NCI-H1930 (cell line): ENCODE measurements at regions not wholly inside any gene's neighbourhood (a gene's known extent, or its start where the extent isn't known, plus 50 kb on each side); places are given as distances from the start of the nearest gene placed in this dataset.

Experiments used
- DNase-seq, 2 experiments: peaks; one replicate each; lab custom pipeline; 2025; lab: John Stamatoyannopoulos, UW

GRCh38 chr3:66851894-66852613 is 146.1 kb upstream of the KBTBD8 start:
- no peak for DNase-seq

GRCh38 chr3:66854601-66855151 is 143.4 kb upstream of the KBTBD8 start:
- DNase-seq: no peak

- DNase-seq: no peak
Observed at GRCh38 chr3:66856533-66856932, 141.6 kb upstream of the KBTBD8 start.

GRCh38 chr3:66858656-66859381 is 139.3 kb upstream of the KBTBD8 start:
- DNase-seq: no peak

- no peak for DNase-seq
Observed at GRCh38 chr3:66860771-66861170, 137.3 kb upstream of the KBTBD8 start.

- no peak for DNase-seq
Observed at GRCh38 chr3:66863205-66864111, 134.6 kb upstream of the KBTBD8 start.

GRCh38 chr3:66884659-66885058 is 113.4 kb upstream of the KBTBD8 start:
- DNase-seq: no peak

- no peak for DNase-seq
Observed at GRCh38 chr3:66885326-66886000, 112.6 kb upstream of the KBTBD8 start.

GRCh38 chr3:66889750-66890494 is 108.2 kb upstream of the KBTBD8 start:
- no peak for DNase-seq

GRCh38 chr3:66898155-66898554 is 100.0 kb upstream of the KBTBD8 start:
- DNase-seq: no peak

- DNase-seq: no peak
Observed at GRCh38 chr3:66904336-66904735, 93.8 kb upstream of the KBTBD8 start.

- no peak for DNase-seq
Observed at GRCh38 chr3:66904831-66905493, 93.1 kb upstream of the KBTBD8 start.

GRCh38 chr3:66907136-66907535 is 91.0 kb upstream of the KBTBD8 start:
- no peak for DNase-seq

GRCh38 chr3:66910266-66911055 is 87.6 kb upstream of the KBTBD8 start:
- DNase-seq: no peak

- no peak for DNase-seq
Observed at GRCh38 chr3:66912306-66912705, 85.8 kb upstream of the KBTBD8 start.

- no peak for DNase-seq
Observed at GRCh38 chr3:66922058-66922457, 76.0 kb upstream of the KBTBD8 start.

GRCh38 chr3:66923969-66924368 is 74.1 kb upstream of the KBTBD8 start:
- DNase-seq: no peak

- DNase-seq: no peak
Observed at GRCh38 chr3:66928252-66928651, 69.9 kb upstream of the KBTBD8 start.

GRCh38 chr3:66931291-66931690 is 66.8 kb upstream of the KBTBD8 start:
- DNase-seq: no peak

GRCh38 chr3:66931699-66932098 is 66.4 kb upstream of the KBTBD8 start:
- no peak for DNase-seq
